Right cardiac atrium (tissue), 5 donors: ENCODE measurements at regions not wholly inside any gene's neighbourhood (a gene's known extent, or its start where the extent isn't known, plus 50 kb on each side); places are given as distances from the start of the nearest gene placed in this dataset.
"Not testable (repeated sequence)": the region's sequence is repeated elsewhere in the genome, so short reads cannot be mapped to it uniquely, and the experiment has no call there.

ENCODE experiments used
- ATAC-seq, 2 donors: fragments of 200-7000 bp; cut with Tn5 transposase; one replicate each; pipeline versions ENCODE4 v1.8.0 to v1.9.1; 2020; ENCODE audit warnings: moderate library complexity in 2 of 2, mild to moderate bottlenecking in 1 of 2
- DNase-seq, 3 donors: peaks; one replicate each; pipeline ENCODE4 v3.0.0-alpha.2; 2020
- H3K27ac ChIP-seq: one replicate; pipeline ENCODE4 v1.5.1; 2013; ENCODE audit warnings: mild to moderate bottlenecking, low read length, control low read depth, moderate library complexity
- H3K27me3 ChIP-seq: one replicate; pipeline ENCODE4 v1.6.1; 2013; ENCODE audit not compliant: control insufficient read depth, insufficient read depth
- H3K4me1 ChIP-seq: one replicate; pipeline ENCODE4 v1.6.1; 2013; ENCODE audit warnings: low read length; ENCODE audit not compliant: control insufficient read depth, insufficient read depth
- H3K4me3 ChIP-seq: one replicate; pipeline ENCODE4 v1.5.1; 2013; ENCODE audit warnings: low read length, control low read depth
- H3K9me3 ChIP-seq: one replicate; pipeline ENCODE4 v1.6.1; 2013; ENCODE audit warnings: low read length; ENCODE audit not compliant: control insufficient read depth
- WGBS: extraction: QIAGEN DNeasy Blood & Tissue Kit; methylation state at CpG from one replicate; pipeline ENCODE4 v1.1.7; 2013; 5-methylcytosine and 5-hydroxymethylcytosine counted together
- intact Hi-C, 4 donors: fragments of 100-400 bp; cut with DNase I; formaldehyde crosslinking; loops; one replicate each; pipeline versions ENCODE4 v1.11.0 to v1.14.0; 2022 to 2023
- donor health status: healthy with polysubstance abuse.
- donor health status: DM: no; HTN: yes; CAD: no.
- donor health status: DM: no; HTN: no; CAD: no.
- donor health status: DM: no; HTN: yes; CAD: no; lungs with severe emphysema.
- donor health status: DM: yes; HTN: yes; CAD: no.

- DNase-seq: no peak
- H3K4me1 ChIP-seq: no peaks in the 10 kb centered on the region
- no peak overlapping the region for H3K27ac ChIP-seq
- no peak overlapping the region for H3K4me3 ChIP-seq
- H3K27me3 ChIP-seq: no peaks in the 10 kb centered on the region
- ATAC-seq: no peak
- intact Hi-C loops: no loop called here
- WGBS: 59% methylated on average over 3 of the region's 3 CpGs
- no peaks in the 10 kb centered on the region for H3K9me3 ChIP-seq
Measured at GRCh38 chr14:106021832-106022231, 495.4 kb downstream of the TMEM121 start.

GRCh38 chr14:106022648-106023047 lies 496.3 kb downstream of the TMEM121 start:
- H3K27ac ChIP-seq, ATAC-seq, intact Hi-C loops, H3K4me1 ChIP-seq, H3K9me3 ChIP-seq, DNase-seq, H3K27me3 ChIP-seq, H3K4me3 ChIP-seq: not testable (repeated sequence)
- WGBS: 46% methylated on average over 5 of the region's 5 CpGs

GRCh38 chr14:106023411-106023810 lies 497.0 kb downstream of the TMEM121 start:
- 75% methylated on average over 1 of the region's 1 CpG for WGBS
- no peak for DNase-seq
- Histone ChIP-seq H3K4me1 (no peaks in the 10 kb centered on the region), H3K4me3 (no peak overlapping the region), H3K9me3 (no peaks in the 10 kb centered on the region), H3K27ac (no peak overlapping the region), H3K27me3 (no peaks in the 10 kb centered on the region)
- ATAC-seq: no peak
- intact Hi-C loops: no loop called here

DNA sequence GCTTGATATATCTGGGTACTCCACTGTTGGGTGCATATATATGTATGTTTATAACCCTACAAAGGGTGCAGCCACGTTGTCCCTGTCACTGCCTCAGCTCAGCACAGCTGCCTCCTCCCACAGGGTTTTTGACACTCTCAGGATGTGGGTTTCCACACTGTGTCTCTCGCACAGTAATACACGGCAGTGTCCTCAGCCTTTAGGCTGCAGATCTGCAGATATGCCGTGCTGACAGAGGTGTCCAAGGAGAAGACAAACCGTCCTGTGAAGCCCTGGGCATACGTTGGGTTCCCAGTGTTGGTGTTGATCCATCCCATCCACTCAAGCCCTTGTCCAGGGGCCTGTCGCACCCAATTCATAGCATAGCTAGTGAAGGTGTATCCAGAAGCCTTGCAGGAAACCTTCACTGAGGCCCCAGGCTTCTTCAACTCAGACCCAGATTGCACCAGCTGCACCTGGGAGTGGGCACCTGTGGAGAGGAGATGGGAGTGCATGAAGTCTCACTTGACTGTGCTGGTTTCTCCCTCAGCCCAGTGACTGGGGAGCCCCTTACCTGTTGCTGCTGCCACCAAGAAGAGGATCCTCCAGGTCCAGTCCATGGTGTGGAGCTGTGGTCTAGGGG lies 498.7 kb downstream of the TMEM121 start:
- no peak for ATAC-seq
- intact Hi-C loops: no loop called here
- H3K27me3 ChIP-seq: no peaks in the 10 kb centered on the region
- H3K27ac ChIP-seq: no peak overlapping the region
- H3K9me3 ChIP-seq: no peaks in the 10 kb centered on the region
- no peak overlapping the region for H3K4me3 ChIP-seq
- WGBS: 48% methylated on average over 7 of the region's 7 CpGs
- no peak for DNase-seq
- no peaks in the 10 kb centered on the region for H3K4me1 ChIP-seq

DNA sequence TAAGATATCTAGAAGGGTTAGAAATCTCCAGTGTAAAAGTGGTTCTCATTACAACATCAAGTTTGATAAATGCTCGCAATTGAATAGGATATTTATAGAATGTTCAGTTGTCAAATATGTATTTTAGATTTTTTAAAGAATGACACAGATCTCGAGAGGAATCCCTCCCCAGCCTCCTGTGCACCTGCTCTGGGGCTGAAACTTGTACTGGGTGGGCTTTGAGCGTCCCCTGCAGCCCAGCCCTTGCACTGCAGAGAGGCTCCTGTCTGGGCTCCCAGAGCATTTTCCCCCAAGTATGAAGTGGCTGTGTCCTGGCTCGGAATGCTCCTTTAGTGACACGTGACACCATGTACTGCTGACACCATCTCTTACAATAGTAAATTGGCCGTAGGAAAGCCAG lies 499.6 kb downstream of the TMEM121 start:
- 38% methylated on average over 6 of the region's 6 CpGs for WGBS
- intact Hi-C loops: no loop called here

DNA sequence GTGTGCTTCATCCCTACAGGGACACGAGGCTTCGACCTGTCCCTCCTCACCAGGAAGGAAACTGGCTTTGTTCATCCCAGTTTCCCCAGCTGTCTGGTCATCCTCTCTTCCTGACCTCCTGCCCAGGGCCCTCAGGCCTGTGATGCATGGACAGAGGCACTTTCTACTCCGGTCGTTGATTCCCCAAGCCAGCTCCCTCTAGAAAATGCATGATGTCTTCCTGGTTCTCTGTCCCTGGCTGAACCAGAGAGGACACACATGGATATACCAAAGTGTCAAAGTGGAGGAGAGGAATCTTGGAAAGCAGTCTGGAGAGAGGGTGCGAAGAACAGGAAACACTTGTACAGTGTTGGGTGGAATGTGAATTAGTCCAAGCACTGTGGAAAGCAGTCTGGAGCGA lies 501.4 kb downstream of the TMEM121 start:
- DNase-seq, H3K4me1 ChIP-seq, ATAC-seq, H3K4me3 ChIP-seq, H3K9me3 ChIP-seq, H3K27me3 ChIP-seq, intact Hi-C loops, H3K27ac ChIP-seq: not testable (repeated sequence)
- 71% methylated on average over 6 of the region's 6 CpGs for WGBS

More for the DNA sequence above, 499.6 kb downstream of the TMEM121 start:
- H3K27ac ChIP-seq: no peak overlapping the region
- H3K4me1 ChIP-seq: no peaks in the 10 kb centered on the region
- H3K4me3 ChIP-seq: no peak overlapping the region
- DNase-seq (no peak), ATAC-seq (no peak)
- H3K27me3 ChIP-seq: peaks cover 3% of the 10 kb centered on the region
- H3K9me3 ChIP-seq: no peaks in the 10 kb centered on the region

- DNase-seq: no peak
- Histone ChIP-seq H3K4me3 (no peak overlapping the region), H3K9me3 (no peaks in the 10 kb centered on the region), H3K27ac (no peak overlapping the region), H3K27me3 (peaks cover 3% of the 10 kb centered on the region), H3K4me1 (no peaks in the 10 kb centered on the region)
- intact Hi-C loops: no loop called here
- 83% methylated on average over 4 of the region's 4 CpGs for WGBS
- ATAC-seq: no peak
Measured at GRCh38 chr14:106029959-106030358, 503.6 kb downstream of the TMEM121 start.

GRCh38 chr14:106037380-106037779 lies 511.0 kb downstream of the TMEM121 start:
- intact Hi-C loops: no loop called here
- Histone ChIP-seq H3K4me3 (no peak overlapping the region), H3K4me1 (no peaks in the 10 kb centered on the region), H3K27ac (no peak overlapping the region), H3K9me3 (no peaks in the 10 kb centered on the region), H3K27me3 (no peaks in the 10 kb centered on the region)
- 77% methylated on average over 6 of the region's 6 CpGs for whole genome bisulfite sequencing
- ATAC-seq: no peak
- DNase-seq: no peak

GRCh38 chr14:106038263-106038662 lies 511.9 kb downstream of the TMEM121 start:
- Histone ChIP-seq H3K4me3 (no peak overlapping the region), H3K4me1 (no peaks in the 10 kb centered on the region), H3K27me3 (no peaks in the 10 kb centered on the region), H3K27ac (no peak overlapping the region), H3K9me3 (no peaks in the 10 kb centered on the region)
- intact Hi-C loops: no loop called here
- 49% methylated on average over 3 of the region's 3 CpGs for WGBS
- DNase-seq (no peak), ATAC-seq (no peak)

- peak in 1 of 3 donors; percentile 55 for DNase-seq
- no peaks in the 10 kb centered on the region for H3K9me3 ChIP-seq
- WGBS: 62% methylated on average over 4 of the region's 4 CpGs
- no peak overlapping the region for H3K4me3 ChIP-seq
- H3K27me3 ChIP-seq: no peaks in the 10 kb centered on the region
- no peak for ATAC-seq
- intact Hi-C loops: no loop called here
- H3K4me1 ChIP-seq: no peaks in the 10 kb centered on the region
- H3K27ac ChIP-seq: no peak overlapping the region
Measured at GRCh38 chr14:106039400-106039799, 513.0 kb downstream of the TMEM121 start.

GRCh38 chr14:106044515-106044914 lies 518.1 kb downstream of the TMEM121 start:
- ATAC-seq: no peak
- intact Hi-C loops: no loop called here

More at GRCh38 chr14:106044515-106044914, 518.1 kb downstream of the TMEM121 start:
- H3K9me3 ChIP-seq: no peaks in the 10 kb centered on the region
- no peak overlapping the region for H3K27ac ChIP-seq
- no peaks in the 10 kb centered on the region for H3K27me3 ChIP-seq
- DNase-seq: no peak
- WGBS: 61% methylated on average over 4 of the region's 4 CpGs
- no peaks in the 10 kb centered on the region for H3K4me1 ChIP-seq
- H3K4me3 ChIP-seq: no peak overlapping the region
